ENCODE measurements at regions not wholly inside any gene's neighbourhood (a gene's known extent, or its start where the extent isn't known, plus 50 kb on each side); places are given as distances from the start of the nearest gene placed in this dataset.
A peak's percentile ranks its signal among the peaks of the same experiment; 100 is the strongest.

DNA sequence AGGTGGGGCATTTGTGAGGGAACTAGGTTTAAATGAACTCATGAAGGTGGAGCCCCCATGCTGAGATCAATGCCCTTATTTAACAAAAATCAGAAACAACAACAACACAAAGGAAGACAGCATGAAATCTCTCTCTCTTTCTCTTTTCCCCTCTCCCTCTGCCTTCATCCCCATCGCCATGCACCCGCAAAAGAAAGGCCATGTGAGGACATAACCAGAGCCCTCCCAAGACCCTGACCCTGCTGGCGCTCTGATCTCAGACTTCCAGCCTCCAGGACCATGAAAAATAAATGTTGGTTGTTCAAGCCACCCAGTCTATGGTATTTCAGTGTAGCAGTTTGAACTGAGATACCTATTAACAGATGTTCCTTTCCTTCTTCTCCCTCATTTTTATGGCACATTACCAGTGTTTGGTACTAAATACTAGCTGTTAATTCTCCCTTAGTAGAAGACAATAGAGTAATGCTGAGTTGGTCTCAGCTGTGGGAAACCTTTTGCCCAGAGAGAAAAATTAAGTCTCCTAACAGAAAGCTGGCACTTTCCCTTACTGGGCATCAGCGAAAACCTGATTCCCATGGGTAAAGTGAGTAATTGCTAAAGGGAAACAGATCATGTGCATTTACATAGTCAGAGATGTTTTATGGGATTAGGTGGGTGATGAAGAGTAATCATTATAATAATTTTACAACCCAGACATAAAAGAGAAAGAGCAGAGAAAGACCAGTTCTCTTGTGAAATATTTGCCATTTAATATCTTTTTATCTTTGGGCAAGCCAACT lies 264.0 kb upstream of the PLEKHG7 start (continued):
- TF ChIP-seq, protein P1, sequence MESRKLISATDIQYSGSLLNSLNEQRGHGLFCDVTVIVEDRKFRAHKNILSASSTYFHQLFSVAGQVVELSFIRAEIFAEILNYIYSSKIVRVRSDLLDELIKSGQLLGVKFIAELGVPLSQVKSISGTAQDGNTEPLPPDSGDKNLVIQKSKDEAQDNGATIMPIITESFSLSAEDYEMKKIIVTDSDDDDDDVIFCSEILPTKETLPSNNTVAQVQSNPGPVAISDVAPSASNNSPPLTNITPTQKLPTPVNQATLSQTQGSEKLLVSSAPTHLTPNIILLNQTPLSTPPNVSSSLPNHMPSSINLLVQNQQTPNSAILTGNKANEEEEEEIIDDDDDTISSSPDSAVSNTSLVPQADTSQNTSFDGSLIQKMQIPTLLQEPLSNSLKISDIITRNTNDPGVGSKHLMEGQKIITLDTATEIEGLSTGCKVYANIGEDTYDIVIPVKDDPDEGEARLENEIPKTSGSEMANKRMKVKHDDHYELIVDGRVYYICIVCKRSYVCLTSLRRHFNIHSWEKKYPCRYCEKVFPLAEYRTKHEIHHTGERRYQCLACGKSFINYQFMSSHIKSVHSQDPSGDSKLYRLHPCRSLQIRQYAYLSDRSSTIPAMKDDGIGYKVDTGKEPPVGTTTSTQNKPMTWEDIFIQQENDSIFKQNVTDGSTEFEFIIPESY (IDR thresholded peaks at IDR 0.05): 0 out of 2 replicates have a peak, but pooled peaks have one; percentile 60
- TF ChIP-seq POLR2AphosphoS2 (IDR thresholded peaks at IDR 0.05; ENCODE audit: low read depth, low read length) (no peak), TBL1XR1 (IDR thresholded peaks at IDR 0.05; ENCODE audit: low read depth, low read length) (no peak), GABPA (IDR thresholded peaks at IDR 0.05; ENCODE audit: low read depth) (no peak), SUZ12 (IDR thresholded peaks at IDR 0.05; ENCODE audit: unreplicated experiment) (no peak), IKZF2 (IDR thresholded peaks at IDR 0.05) (0 out of 4 replicates have a peak, but pooled peaks of 1 of the 2 experiments have one; percentile 18)
- TF ChIP-seq, protein P2, sequence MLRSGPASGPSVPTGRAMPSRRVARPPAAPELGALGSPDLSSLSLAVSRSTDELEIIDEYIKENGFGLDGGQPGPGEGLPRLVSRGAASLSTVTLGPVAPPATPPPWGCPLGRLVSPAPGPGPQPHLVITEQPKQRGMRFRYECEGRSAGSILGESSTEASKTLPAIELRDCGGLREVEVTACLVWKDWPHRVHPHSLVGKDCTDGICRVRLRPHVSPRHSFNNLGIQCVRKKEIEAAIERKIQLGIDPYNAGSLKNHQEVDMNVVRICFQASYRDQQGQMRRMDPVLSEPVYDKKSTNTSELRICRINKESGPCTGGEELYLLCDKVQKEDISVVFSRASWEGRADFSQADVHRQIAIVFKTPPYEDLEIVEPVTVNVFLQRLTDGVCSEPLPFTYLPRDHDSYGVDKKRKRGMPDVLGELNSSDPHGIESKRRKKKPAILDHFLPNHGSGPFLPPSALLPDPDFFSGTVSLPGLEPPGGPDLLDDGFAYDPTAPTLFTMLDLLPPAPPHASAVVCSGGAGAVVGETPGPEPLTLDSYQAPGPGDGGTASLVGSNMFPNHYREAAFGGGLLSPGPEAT (IDR thresholded peaks at IDR 0.05; ENCODE audit: low read depth): no peak

DNA sequence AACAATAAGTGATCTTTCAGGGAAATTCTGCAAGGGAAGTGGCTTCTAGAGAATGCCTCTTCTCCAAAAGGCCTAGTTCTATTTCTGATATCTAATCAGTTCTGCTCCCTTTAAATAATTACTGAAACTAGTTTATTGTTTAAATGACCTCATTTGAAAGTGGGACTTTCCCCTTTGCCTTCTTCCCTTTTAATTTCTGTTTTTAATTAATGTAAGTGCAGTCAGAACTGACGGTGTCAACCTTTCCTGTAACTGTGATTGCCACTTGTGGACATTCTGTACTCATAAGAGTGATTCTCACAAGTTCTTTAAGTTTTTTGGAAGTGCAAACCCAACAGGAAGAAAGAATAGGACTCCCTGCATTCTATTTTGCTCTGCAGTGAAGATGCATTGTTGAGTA lies 265.3 kb upstream of the PLEKHG7 start:
- ChIA-PET POLR2A (interaction anchor here (1.0 to 4.6 kb wide), 2 partner anchors 10 to 34 kb away, joined by 3 to 34 read pairs; no protein-coding TSS in a partner anchor), SMC1A (ENCODE audit: uncharacterized antibody, unreplicated experiment) (interaction anchor here (1.5 to 8.8 kb wide), 4 partner anchors 7 to 66 kb away, joined by 4 to 145 read pairs (median 98); no protein-coding TSS in a partner anchor), RAD21 (ENCODE audit: unreplicated experiment) (interaction anchor here (1.5 to 2.4 kb wide), 2 partner anchors 25 to 57 kb away, joined by 3 to 10 read pairs; no protein-coding TSS in a partner anchor), CTCF (no interaction called here)
- in situ Hi-C loops (cut with MboI): no loop called here
- H3K36me3 ChIP-seq (ENCODE audit: control insufficient read depth in 2 of 2, insufficient read depth in 2 of 2, low read length in 1 of 2): no peaks in the 10 kb centered on the region
- H3K9me3 ChIP-seq (replicated peaks; ENCODE audit: control insufficient read depth, insufficient read depth, low read length): peaks cover 5% of the 10 kb centered on the region; the same call in 2 of the 3 replicates
- peak overlapping the region; percentile 16; the same call in 1 of the 2 replicates for H2AFZ ChIP-seq (ENCODE audit: control insufficient read depth, low read depth, low read length)
- H3K27ac ChIP-seq (ENCODE audit: control insufficient read depth, insufficient read depth): peak overlapping the region; percentile 28
- no peak overlapping the region for H3K4me3 ChIP-seq
- H3K9ac ChIP-seq (ENCODE audit: control insufficient read depth, insufficient read depth, low read length): no peak overlapping the region
- peak overlapping the region; percentile 17; the same call in 1 of the 2 replicates for H3K4me2 ChIP-seq (ENCODE audit: control insufficient read depth, insufficient read depth)
- intact Hi-C loops (cut with micrococcal nuclease; ENCODE audit: unreplicated experiment): no loop called here
- H3K27me3 ChIP-seq (replicated peaks in 1 of 2; ENCODE audit: control insufficient read depth in 2 of 2, insufficient read depth in 2 of 2, low read length in 1 of 2): no peaks in the 10 kb centered on the region
- ATAC-seq (peak; percentile 51), DNase-seq (ENCODE audit: low read depth, low spot score) (no peak), FAIRE-seq (no peak)
- no peaks in the 10 kb centered on the region; the same call in 1 of the 2 replicates for H3K79me2 ChIP-seq (ENCODE audit: control insufficient read depth, insufficient read depth, low read length)
- peaks cover 63% of the 10 kb centered on the region for H3K4me1 ChIP-seq (ENCODE audit: control insufficient read depth, insufficient read depth, low read length)
- no peaks in the 10 kb centered on the region for H4K20me1 ChIP-seq (ENCODE audit: control insufficient read depth, insufficient read depth)
- BruUV-seq (replicated peaks): no TSS peak
- 12% methylated on average over 1 of the region's 1 CpG for WGBS (ENCODE audit: insufficient coverage, insufficient replicate concordance, low lambda C conversion rate, missing lambda C conversion rate)
- TF ChIP-seq, protein P1 (IDR thresholded peaks at IDR 0.05): no peak
- TF ChIP-seq TARDBP (IDR thresholded peaks at IDR 0.05; ENCODE audit: borderline replicate concordance) (no peak), BACH1 (IDR thresholded peaks at IDR 0.05; ENCODE audit: borderline replicate concordance) (no peak), SRF (IDR thresholded peaks at IDR 0.05; ENCODE audit: low read depth in 2 of 2, low read length in 2 of 2) (no peak), CHD2 (IDR thresholded peaks at IDR 0.05; ENCODE audit: borderline replicate concordance, low read depth, low read length) (no peak), ZNF217 (IDR thresholded peaks at IDR 0.05) (no peak), MYC (IDR thresholded peaks at IDR 0.05; ENCODE audit: insufficient read depth, insufficient read length, insufficient replicate concordance, low read length, severe bottlenecking) (no peak), TCF3 (IDR thresholded peaks at IDR 0.05; ENCODE audit: borderline replicate concordance, insufficient read depth, low read depth, low read length) (no peak), SMC3 (IDR thresholded peaks at IDR 0.05; ENCODE audit: borderline replicate concordance, low read length) (no peak; the same call in 1 of the 2 replicates), ZNF207 (IDR thresholded peaks at IDR 0.05; ENCODE audit: borderline replicate concordance) (no peak)

Measured in GM12878 (cell line).